HCT116 (cell line): ENCODE measurements at regions not wholly inside any gene's neighbourhood (a gene's known extent, or its start where the extent isn't known, plus 50 kb on each side); places are given as distances from the start of the nearest gene placed in this dataset.

Source experiments
- ATAC-seq: fragments of 200-7000 bp; cut with Tn5 transposase; 2 replicates; pipeline ENCODE4 v1.9.1; 2020; ENCODE audit warnings: mild to moderate bottlenecking, moderate library complexity
- BruUV-seq: library from RNA; stranded (reverse); fragments of 400-500 nt; replicated peaks from 2 replicates; lab custom pipeline; 2021; lab: Mats Ljungman, UMichigan
- CTCF ChIA-PET: fragments of 300-600 bp; sonication (Branson Sonifier 250); formaldehyde crosslinking; loops from one replicate; lab custom pipeline; 2021; ENCODE audit warnings: antibody characterized with exemption; lab: Charles Lee
- POLR2A ChIA-PET: fragments of 300-600, 350-600 bp; sonication (Branson Sonifier 250); formaldehyde crosslinking; loops from one replicate; lab custom pipeline; 2021; ENCODE audit warnings: antibody characterized with exemption; lab: Charles Lee
- RAD21 ChIA-PET, 2 experiments: fragments of 300-600 bp; sonication (Branson Sonifier 250); formaldehyde crosslinking; loops; one replicate each; lab custom pipeline; 2023; ENCODE audit warnings: low total read pairs in 2 of 2; ENCODE audit not compliant: uncharacterized antibody in 2 of 2, unreplicated experiment in 2 of 2, low non-redundant PET in 1 of 2; lab: Charles Lee
- DNase-seq: peaks from one replicate; pipeline ENCODE4 v3.0.0-alpha.2; 2010; ENCODE audit warnings: low read depth, low spot score
- H2AFZ ChIP-seq: fragments of 200-600 bp; shearing (Covaris generic), sonication (generic); 2 replicates; pipeline ENCODE4 v1.6.1; 2017; ENCODE audit warnings: low read depth, mixed run types, mixed read lengths, antibody characterized with exemption, low read length; ENCODE audit not compliant: poor library complexity, severe bottlenecking
- H3K27ac ChIP-seq: 2 replicates; pipeline ENCODE4 v1.5.1; 2012; ENCODE audit warnings: low read depth, low read length
- H3K27me3 ChIP-seq: fragments of 200-600 bp; sonication (generic); 2 replicates; pipeline ENCODE4 v1.6.1; 2016; ENCODE audit warnings: mixed run types, low read length, mixed read lengths; ENCODE audit not compliant: insufficient read depth
- H3K36me3 ChIP-seq, 2 experiments: fragments of 200-500 bp in 1 of 2; fragments of 200-600 bp in 1 of 2; sonication (Bioruptor generic) in 1 of 2; sonication (generic) in 1 of 2; 2 replicates each; pipeline versions ENCODE4 v1.5.1 to v1.6.1; 2014 to 2016; ENCODE audit warnings: low read length in 2 of 2, inconsistent platforms in 1 of 2, mixed read lengths in 1 of 2, mixed run types in 1 of 2; ENCODE audit not compliant: insufficient read depth in 2 of 2, control insufficient read depth in 1 of 2
- H3K4me1 ChIP-seq, 2 experiments: fragments of 200-600 bp in 1 of 2; sonication (generic) in 1 of 2; 2 replicates each; pipeline versions ENCODE4 v1.5.1 to v1.6.1; 2012 to 2017; ENCODE audit warnings: low read length in 2 of 2, inconsistent platforms in 1 of 2, mild to moderate bottlenecking in 1 of 2, mixed read lengths in 1 of 2, mixed run types in 1 of 2, moderate library complexity in 1 of 2; ENCODE audit not compliant: insufficient read depth in 2 of 2, control insufficient read depth in 1 of 2
- H3K4me2 ChIP-seq: fragments of 200-600 bp; sonication (generic); 2 replicates; pipeline ENCODE4 v1.6.1; 2017; ENCODE audit warnings: mixed run types, low read length, mixed read lengths
- H3K4me3 ChIP-seq, 2 experiments: fragments of 200-600 bp in 1 of 2; sonication (generic) in 1 of 2; replicated peaks in 1 of 2; 2 replicates each; pipeline ENCODE4 v1.5.1; 2011 to 2016; ENCODE audit warnings: low read length in 2 of 2, control low read depth in 1 of 2, low read depth in 1 of 2, mild to moderate bottlenecking in 1 of 2, mixed read lengths in 1 of 2, mixed run types in 1 of 2
- H3K79me2 ChIP-seq: fragments of 200-600 bp; sonication (generic); 2 replicates; pipeline ENCODE4 v1.6.1; 2017; ENCODE audit warnings: mild to moderate bottlenecking, mixed run types, low read length, moderate library complexity, mixed read lengths; ENCODE audit not compliant: insufficient read depth
- H3K9ac ChIP-seq: fragments of 200-600 bp; sonication (generic); 2 replicates; pipeline ENCODE4 v1.6.1; 2016; ENCODE audit warnings: low read length, mixed read lengths
- H3K9me2 ChIP-seq: fragments of 200-600 bp; sonication (generic), shearing (Covaris generic); 2 replicates; pipeline ENCODE4 v1.6.1; 2017; ENCODE audit warnings: mixed run types, mild to moderate bottlenecking, moderate library complexity; ENCODE audit not compliant: insufficient read depth
- H3K9me3 ChIP-seq, 2 experiments: fragments of 200-500 bp in 1 of 2; fragments of 200-600 bp in 1 of 2; sonication (Bioruptor generic) in 1 of 2; sonication (generic) in 1 of 2; 2 replicates each; pipeline ENCODE4 v1.6.1; 2014 to 2017; ENCODE audit warnings: low read length in 2 of 2, mixed read lengths in 2 of 2, inconsistent platforms in 1 of 2, low read depth in 1 of 2, mild to moderate bottlenecking in 1 of 2, mixed run types in 1 of 2, moderate library complexity in 1 of 2; ENCODE audit not compliant: control insufficient read depth in 1 of 2, insufficient read depth in 1 of 2
- H4K20me1 ChIP-seq: fragments of 200-600 bp; sonication (generic), shearing (Covaris generic); 2 replicates; pipeline ENCODE4 v1.6.1; 2017; ENCODE audit warnings: mixed run types, mild to moderate bottlenecking, moderate library complexity; ENCODE audit not compliant: insufficient read depth
- EZH2 ChIP-seq: fragments of 200-600 bp; sonication (generic); IDR thresholded peaks from 2 replicates; pipeline ENCODE4 v1.6.1; 2017; ENCODE audit warnings: antibody characterized with exemption, mixed run types
- JUND ChIP-seq: IDR thresholded peaks from 2 replicates; pipeline ENCODE4 v1.6.1; 2012
- POLR2A ChIP-seq: IDR thresholded peaks from 2 replicates; pipeline ENCODE4 v1.7.0; 2011; ENCODE audit warnings: borderline replicate concordance; ENCODE audit not compliant: insufficient read depth, insufficient read length; ENCODE audit errors: extremely low read depth
- POLR2AphosphoS5 ChIP-seq: IDR thresholded peaks from 2 replicates; pipeline ENCODE4 v1.6.1; 2011; ENCODE audit warnings: mild to moderate bottlenecking, low read depth, low read length, moderate library complexity
- RAD21 ChIP-seq: IDR thresholded peaks from 2 replicates; pipeline ENCODE4 v1.6.1; 2012; ENCODE audit warnings: low read depth, mild to moderate bottlenecking
- SIN3A ChIP-seq: IDR thresholded peaks from 2 replicates; pipeline ENCODE4 v1.6.1; 2012; ENCODE audit warnings: low read depth
- SP1 ChIP-seq: IDR thresholded peaks from 2 replicates; pipeline ENCODE4 v1.6.1; 2012; ENCODE audit warnings: low read depth
- TCF7L2 ChIP-seq: IDR thresholded peaks from 2 replicates; pipeline ENCODE4 v1.7.0; 2011; ENCODE audit warnings: borderline replicate concordance, inconsistent platforms; ENCODE audit not compliant: insufficient read depth, insufficient read length; ENCODE audit errors: extremely low read depth
- YY1 ChIP-seq: IDR thresholded peaks from 2 replicates; pipeline ENCODE4 v1.6.1; 2011; ENCODE audit warnings: low read length, low read depth, moderate library complexity, mild to moderate bottlenecking; ENCODE audit not compliant: insufficient replicate concordance; ENCODE audit errors: extremely low read depth
- ZFX ChIP-seq: fragments of 450-650 bp; IDR thresholded peaks from 2 replicates; pipeline ENCODE4 v1.6.1; 2017
- ZNF274 ChIP-seq: fragments of 200-500 bp; sonication (Bioruptor generic); IDR thresholded peaks from 2 replicates; pipeline ENCODE4 v1.6.1; 2014; ENCODE audit warnings: mild to moderate bottlenecking, low read depth, low read length, inconsistent platforms
- intact Hi-C: fragments of 100-400 bp; cut with micrococcal nuclease; formaldehyde crosslinking; loops from 2 replicates; pipeline ENCODE4 v1.10.0; 2022
- TF ChIP-seq, protein P1 (sequence below): IDR thresholded peaks from 2 replicates; pipeline ENCODE4 v1.6.1; 2012
- TF ChIP-seq, protein P2 (sequence below): IDR thresholded peaks from 2 replicates; pipeline ENCODE4 v1.6.1; 2012; ENCODE audit warnings: low read depth

DNA sequence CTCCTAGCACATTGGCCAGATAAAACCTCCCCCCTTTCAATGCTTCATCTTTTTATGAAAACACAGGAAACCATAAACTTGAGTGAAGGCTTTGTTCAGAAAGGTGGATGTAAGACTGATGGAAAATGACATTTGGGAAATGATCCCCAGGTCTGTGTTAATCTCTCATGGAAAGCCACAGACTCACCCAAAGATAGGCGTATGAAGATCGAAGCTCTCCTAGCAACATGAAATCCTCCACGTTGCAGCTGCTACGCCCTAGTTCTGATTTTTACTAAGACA lies 63.4 kb upstream of the PTGR2 start:
- BruUV-seq, result no TSS peak
- Histone ChIP-seq H3K27me3 (no peaks in the 10 kb centered on the region), H3K4me2 (peak overlapping the region; percentile 75), H3K27ac (no peak overlapping the region), H3K4me1 (peaks cover 22 to 31% of the 10 kb centered on the region in 2 experiments), H3K79me2 (peaks cover 26% of the 10 kb centered on the region), H3K9me2 (no peaks in the 10 kb centered on the region), H4K20me1 (no peaks in the 10 kb centered on the region), H3K4me3 (no peak overlapping the region), H3K9ac (no peak overlapping the region), H3K9me3 (no peaks in the 10 kb centered on the region), H2AFZ (no peak overlapping the region), H3K36me3 (no peaks in the 10 kb centered on the region)
- RAD21 ChIA-PET, result no interaction called here
- no peak for ATAC-seq
- CTCF ChIA-PET, result no interaction called here
- TF ChIP-seq POLR2AphosphoS5, result no peak
- no peak for TF ChIP-seq EZH2
- TF ChIP-seq RAD21, result no peak
- TF ChIP-seq SP1, result no peak
- TF ChIP-seq SIN3A, result no peak
- no peak for TF ChIP-seq ZNF274
- no peak for TF ChIP-seq JUND
- TF ChIP-seq ZFX, result no peak
- TF ChIP-seq TCF7L2, result no peak
- TF ChIP-seq, protein P1, sequence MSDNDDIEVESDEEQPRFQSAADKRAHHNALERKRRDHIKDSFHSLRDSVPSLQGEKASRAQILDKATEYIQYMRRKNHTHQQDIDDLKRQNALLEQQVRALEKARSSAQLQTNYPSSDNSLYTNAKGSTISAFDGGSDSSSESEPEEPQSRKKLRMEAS, result no peak
- TF ChIP-seq YY1, result no peak
- no peak for TF ChIP-seq POLR2A
- TF ChIP-seq, protein P2, sequence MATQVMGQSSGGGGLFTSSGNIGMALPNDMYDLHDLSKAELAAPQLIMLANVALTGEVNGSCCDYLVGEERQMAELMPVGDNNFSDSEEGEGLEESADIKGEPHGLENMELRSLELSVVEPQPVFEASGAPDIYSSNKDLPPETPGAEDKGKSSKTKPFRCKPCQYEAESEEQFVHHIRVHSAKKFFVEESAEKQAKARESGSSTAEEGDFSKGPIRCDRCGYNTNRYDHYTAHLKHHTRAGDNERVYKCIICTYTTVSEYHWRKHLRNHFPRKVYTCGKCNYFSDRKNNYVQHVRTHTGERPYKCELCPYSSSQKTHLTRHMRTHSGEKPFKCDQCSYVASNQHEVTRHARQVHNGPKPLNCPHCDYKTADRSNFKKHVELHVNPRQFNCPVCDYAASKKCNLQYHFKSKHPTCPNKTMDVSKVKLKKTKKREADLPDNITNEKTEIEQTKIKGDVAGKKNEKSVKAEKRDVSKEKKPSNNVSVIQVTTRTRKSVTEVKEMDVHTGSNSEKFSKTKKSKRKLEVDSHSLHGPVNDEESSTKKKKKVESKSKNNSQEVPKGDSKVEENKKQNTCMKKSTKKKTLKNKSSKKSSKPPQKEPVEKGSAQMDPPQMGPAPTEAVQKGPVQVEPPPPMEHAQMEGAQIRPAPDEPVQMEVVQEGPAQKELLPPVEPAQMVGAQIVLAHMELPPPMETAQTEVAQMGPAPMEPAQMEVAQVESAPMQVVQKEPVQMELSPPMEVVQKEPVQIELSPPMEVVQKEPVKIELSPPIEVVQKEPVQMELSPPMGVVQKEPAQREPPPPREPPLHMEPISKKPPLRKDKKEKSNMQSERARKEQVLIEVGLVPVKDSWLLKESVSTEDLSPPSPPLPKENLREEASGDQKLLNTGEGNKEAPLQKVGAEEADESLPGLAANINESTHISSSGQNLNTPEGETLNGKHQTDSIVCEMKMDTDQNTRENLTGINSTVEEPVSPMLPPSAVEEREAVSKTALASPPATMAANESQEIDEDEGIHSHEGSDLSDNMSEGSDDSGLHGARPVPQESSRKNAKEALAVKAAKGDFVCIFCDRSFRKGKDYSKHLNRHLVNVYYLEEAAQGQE, result no peak
- no peak for DNase-seq
- POLR2A ChIA-PET, result interaction anchor here (0.9 kb wide), 1 partner anchor 9 kb away, joined by 3 read pairs; no protein-coding TSS in a partner anchor
- intact Hi-C loops, result no loop called here
